ENCODE measurements at regions not wholly inside any gene's neighbourhood (a gene's known extent, or its start where the extent isn't known, plus 50 kb on each side); places are given as distances from the start of the nearest gene placed in this dataset.

- no peak for TF ChIP-seq CTCF (IDR thresholded peaks at IDR 0.05; ENCODE audit: low read length)
- TF ChIP-seq EZH2 (IDR thresholded peaks at IDR 0.05; ENCODE audit: borderline replicate concordance, low read length) = no peak
These were observed 201.4 kb upstream of the DDX18 start for GRCh38 chr2:117613101-117613500.
